GM18868 (cell line): ENCODE measurements at regions not wholly inside any gene's neighbourhood (a gene's known extent, or its start where the extent isn't known, plus 50 kb on each side); places are given as distances from the start of the nearest gene placed in this dataset.

Experiments
- ATAC-seq: cut with Tn5 transposase; IDR thresholded peaks from one replicate; pipeline ENCODE4 v1.9.1; 2021; ENCODE audit warnings: mild to moderate bottlenecking, moderate library complexity; ENCODE audit not compliant: unreplicated experiment

GRCh38 chr12:47561746-47562145 lies 144.1 kb downstream of the RPAP3 start:
- ATAC-seq: no peak

GRCh38 chr12:47560415-47560814 lies 145.4 kb downstream of the RPAP3 start:
- no peak for ATAC-seq

- ATAC-seq: no peak
These were observed 147.0 kb downstream of the RPAP3 start for GRCh38 chr12:47558625-47559345.

GRCh38 chr12:47557386-47557785 lies 148.4 kb downstream of the RPAP3 start:
- ATAC-seq: no peak

- ATAC-seq: no peak
These were observed 149.4 kb downstream of the RPAP3 start for GRCh38 chr12:47556261-47557030.

GRCh38 chr12:47554046-47554653 lies 151.7 kb downstream of the RPAP3 start:
- no peak for ATAC-seq

- no peak for ATAC-seq
These were observed 152.6 kb downstream of the RPAP3 start for GRCh38 chr12:47553266-47553665.

- no peak for ATAC-seq
These were observed 154.4 kb downstream of the RPAP3 start for GRCh38 chr12:47551426-47551851.

GRCh38 chr12:47549258-47549657 lies 156.6 kb downstream of the RPAP3 start:
- ATAC-seq: no peak

GRCh38 chr12:47548401-47548800 lies 157.4 kb downstream of the RPAP3 start:
- ATAC-seq: no peak

- no peak for ATAC-seq
These were observed 158.8 kb downstream of the RPAP3 start for GRCh38 chr12:47547077-47547476.

GRCh38 chr12:47545938-47546609 lies 159.8 kb downstream of the RPAP3 start:
- ATAC-seq: no peak

GRCh38 chr12:47534695-47535094 lies 171.1 kb downstream of the RPAP3 start:
- no peak for ATAC-seq

- no peak for ATAC-seq
These were observed 175.8 kb downstream of the RPAP3 start for GRCh38 chr12:47530050-47530449.

- no peak for ATAC-seq
These were observed 178.0 kb downstream of the RPAP3 start for GRCh38 chr12:47527816-47528215.

- no peak for ATAC-seq
These were observed 185.8 kb downstream of the RPAP3 start for GRCh38 chr12:47520029-47520428.

GRCh38 chr12:47517122-47517521 lies 188.7 kb downstream of the RPAP3 start:
- ATAC-seq: no peak

GRCh38 chr12:47509398-47509851 lies 196.4 kb downstream of the RPAP3 start:
- ATAC-seq: no peak

- no peak for ATAC-seq
These were observed 198.6 kb downstream of the RPAP3 start for GRCh38 chr12:47507221-47507620.

- ATAC-seq: no peak
These were observed 200.9 kb downstream of the RPAP3 start for GRCh38 chr12:47504775-47505446.

GRCh38 chr12:47493801-47494200 lies 212.0 kb downstream of the RPAP3 start:
- ATAC-seq: no peak
